Dedifferentiated amniotic fluid mesenchymal stem cell (primary cell): ENCODE measurements at regions not wholly inside any gene's neighbourhood (a gene's known extent, or its start where the extent isn't known, plus 50 kb on each side); places are given as distances from the start of the nearest gene placed in this dataset.

Source experiments
- DNase-seq: peaks from one replicate; pipeline ENCODE4 v3.0.0-alpha.2; 2016; ENCODE audit errors: extremely low spot score

DNA sequence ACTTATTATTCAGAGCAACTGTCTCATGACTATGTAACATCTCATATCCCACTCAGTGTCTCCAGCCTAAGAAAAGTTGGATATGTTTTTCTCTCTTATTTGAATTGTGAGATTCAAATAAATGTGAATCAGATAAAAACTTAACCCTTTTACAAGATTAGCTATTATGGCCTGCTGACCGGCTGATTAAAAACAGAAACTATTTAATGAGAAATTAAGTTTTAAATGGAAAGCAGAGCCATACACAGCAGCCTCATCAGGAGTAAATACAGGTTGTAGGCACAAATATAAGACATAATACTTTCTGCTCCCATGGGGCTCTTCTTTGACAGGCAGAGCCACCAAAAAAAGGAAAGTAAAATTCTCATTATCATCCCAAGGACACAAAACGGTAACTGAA lies 307.0 kb upstream of the PRMT6 start:
- no peak for DNase-seq

DNA sequence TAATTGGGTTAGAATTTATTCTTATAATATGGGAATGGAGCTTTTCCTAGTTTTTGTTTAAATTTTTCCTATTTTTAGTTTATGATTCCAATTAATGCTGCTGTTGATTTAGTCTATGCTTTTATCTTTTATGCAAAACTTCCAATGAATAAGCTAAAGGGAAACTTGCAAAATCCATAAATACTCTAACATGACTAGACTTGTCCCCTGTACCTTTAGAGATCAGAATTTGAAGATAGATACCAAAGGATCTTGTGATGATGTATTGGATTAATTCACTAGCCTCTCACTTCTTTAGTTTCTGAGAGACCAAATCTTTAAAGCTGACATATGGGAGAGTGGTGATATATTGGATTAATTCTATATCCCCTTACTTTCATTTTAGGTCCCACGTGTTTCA lies 306.6 kb upstream of the PRMT6 start:
- no peak for DNase-seq

DNA sequence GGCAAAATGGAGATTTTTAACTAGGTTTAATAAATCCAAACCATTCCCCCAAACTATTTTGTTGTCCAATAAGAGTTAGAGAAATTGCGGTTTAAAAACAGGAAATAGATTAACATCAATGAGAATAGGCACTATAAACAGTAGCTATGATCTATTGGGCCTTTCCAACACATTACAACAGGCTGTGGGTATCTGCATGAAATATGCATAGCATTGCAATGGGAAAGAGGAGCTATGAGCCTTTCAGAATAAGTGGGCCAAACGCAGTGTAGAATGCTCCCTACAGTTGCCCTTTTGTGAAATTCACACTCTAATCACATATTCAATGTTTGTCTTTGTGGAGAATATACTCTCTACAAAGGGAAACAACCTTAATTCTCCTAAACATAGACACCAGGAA lies 305.5 kb upstream of the PRMT6 start:
- no peak for DNase-seq

DNA sequence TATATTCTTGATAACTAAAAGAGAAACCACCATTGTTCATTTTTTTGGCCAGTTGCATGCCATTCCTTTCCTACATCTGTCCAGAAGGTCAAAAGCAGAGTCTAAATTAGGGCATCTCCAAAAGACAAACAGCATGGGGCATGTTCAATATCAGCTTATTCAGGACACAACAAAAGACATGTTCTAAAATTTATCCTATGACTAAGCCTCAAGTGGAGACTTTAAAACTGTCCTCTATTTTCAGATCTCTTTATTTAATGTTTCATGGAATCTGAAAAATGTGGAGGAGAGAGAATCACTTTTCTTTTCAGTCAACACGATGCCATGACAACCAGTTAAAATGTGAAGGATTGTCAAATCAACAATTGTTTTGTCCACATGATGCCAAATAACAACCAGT lies 303.4 kb upstream of the PRMT6 start:
- no peak for DNase-seq

DNA sequence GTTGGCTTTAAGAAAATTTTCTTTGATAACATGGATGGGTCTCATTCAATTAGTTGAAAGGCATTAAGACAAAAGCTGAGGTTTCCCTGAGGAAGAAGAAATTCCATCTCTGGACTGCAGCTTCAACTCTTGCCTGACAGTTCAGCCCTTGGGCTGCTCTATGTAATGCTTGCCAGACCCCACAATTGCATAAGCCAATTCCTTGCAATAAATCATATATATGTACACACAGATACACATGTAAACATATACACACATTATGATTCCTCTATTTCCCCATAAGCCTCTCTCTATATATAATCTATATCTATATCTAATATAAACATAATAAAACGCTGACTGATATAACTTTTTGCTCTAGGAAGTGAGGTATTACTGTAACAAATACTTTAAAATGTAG lies 301.5 kb upstream of the PRMT6 start:
- DNase-seq: no peak

DNA sequence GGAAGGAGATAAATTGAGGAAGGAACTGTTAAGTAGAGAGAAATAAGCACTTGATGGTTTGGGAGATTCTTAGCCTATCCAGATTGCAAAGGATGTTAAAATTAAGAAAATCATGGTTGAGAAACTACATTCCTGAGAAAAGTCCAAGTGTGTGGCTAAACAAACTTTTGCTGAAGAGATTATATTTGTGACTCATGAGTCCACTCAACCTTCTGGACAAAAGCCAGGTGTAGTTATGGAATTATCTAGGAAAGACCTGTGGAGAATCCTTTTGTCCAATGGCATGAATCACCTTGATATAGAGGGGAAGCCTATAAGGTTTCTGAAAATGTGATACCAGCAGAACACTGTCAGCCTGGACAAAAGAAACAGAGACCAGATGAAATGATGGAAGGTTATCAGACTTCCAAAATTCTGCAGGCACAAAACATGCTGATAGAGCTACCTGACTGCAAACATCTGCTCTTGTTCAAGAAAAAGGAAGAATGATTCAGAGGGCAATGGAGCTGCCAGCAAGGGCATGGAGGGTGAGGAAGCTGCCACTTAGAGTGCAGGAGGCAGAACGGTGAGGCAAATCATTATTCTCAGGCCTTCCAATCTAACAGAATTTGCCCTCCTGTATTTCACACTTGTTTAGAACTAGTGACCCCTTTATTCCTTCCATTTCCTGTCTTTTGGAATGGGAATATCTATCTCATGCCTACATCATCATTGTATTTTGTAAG lies 300.6 kb upstream of the PRMT6 start:
- DNase-seq: peak; percentile 47

DNA sequence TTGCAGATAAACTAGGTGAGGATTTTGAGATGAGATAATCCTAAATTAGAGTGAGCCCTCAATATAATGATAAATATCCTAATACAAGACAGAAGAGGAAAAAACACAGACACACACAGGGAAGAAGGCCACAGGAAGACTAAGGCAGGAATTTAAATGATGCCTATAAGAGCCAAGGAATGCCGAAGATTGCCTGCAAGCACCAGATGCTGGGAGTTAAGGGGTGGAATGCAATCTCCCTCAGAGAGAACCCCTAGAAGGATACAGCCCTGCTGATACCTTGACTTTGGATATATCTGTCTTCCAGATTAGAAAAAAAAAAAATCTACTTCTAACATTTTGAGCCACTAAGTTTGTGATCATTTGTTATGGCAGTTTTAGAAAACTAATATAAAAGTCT lies 299.7 kb upstream of the PRMT6 start:
- no peak for DNase-seq

DNA sequence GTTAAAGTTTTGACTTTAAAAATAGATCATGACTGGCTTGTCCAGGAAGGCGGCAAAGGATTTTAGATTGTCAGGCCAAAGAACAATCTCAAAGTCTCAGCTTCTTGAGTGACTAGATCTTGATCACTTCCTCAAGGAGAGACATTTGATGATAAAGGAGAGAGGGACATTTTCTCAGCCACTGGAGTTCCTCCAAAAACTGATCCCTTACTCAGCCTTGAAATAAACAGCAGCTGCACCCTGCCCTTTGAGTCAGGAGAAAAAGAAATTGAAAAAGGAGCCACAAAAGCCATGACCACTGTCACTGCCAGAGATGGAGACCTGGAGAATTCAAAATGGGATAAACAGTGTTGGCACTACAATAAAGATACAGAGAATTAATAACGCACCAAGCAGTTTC lies 288.4 kb upstream of the PRMT6 start:
- DNase-seq: no peak

DNA sequence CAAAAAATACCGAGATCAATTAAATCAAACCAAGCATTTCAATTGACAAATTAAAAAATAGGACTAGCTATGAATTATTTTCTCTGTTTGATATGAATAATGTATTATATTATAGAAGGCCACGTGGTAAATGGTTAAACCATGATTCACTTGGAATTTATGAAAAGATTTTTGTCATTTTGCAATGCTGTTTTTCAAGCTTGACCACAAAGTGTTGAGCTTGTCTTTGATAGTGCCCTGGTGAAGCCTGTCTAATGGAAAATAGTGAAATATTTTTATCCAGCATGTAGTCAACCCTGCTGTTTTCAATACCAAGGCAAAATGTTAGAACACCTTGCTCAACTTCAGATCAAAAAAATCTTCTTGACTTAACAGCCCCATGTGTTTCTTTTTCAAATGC lies 288.0 kb upstream of the PRMT6 start:
- DNase-seq: peak; percentile 36

DNA sequence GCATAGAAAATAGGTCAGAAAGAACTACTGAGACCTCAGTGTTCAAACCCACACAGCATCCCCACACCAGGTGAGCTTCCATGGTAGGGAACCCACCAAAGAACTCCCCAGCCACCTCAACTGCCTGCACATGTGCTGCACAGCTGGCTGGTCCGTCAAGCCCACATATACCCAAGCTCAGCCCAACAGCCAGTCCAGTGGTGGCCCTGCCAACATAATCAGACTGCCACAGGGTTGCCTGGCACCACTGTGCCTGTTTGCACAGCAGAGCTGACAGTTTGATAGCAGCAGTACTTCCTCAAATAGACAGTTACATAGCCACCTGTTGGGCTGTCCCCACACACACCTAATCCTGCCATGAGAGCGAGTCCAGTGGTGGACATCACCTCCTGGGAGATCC lies 283.3 kb upstream of the PRMT6 start:
- no peak for DNase-seq

DNA sequence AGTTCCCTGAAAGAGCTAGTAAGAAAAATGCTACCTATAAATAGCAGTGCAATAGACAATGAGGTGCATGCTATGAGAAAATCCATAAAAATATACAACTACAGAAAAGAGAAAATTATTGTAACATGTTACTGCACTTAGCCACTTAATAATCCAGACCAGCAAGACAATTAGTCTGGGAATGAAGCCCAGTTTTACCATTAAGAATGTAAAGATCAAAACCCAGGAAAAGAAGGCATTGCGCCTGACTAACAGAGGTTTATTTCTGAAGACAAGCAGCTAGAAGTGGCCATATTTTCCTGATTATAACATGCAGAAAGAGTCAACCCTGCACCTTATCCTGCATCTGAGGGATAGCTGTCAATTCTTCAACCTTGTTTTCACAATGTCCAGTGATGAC lies 276.4 kb upstream of the PRMT6 start:
- no peak for DNase-seq

DNA sequence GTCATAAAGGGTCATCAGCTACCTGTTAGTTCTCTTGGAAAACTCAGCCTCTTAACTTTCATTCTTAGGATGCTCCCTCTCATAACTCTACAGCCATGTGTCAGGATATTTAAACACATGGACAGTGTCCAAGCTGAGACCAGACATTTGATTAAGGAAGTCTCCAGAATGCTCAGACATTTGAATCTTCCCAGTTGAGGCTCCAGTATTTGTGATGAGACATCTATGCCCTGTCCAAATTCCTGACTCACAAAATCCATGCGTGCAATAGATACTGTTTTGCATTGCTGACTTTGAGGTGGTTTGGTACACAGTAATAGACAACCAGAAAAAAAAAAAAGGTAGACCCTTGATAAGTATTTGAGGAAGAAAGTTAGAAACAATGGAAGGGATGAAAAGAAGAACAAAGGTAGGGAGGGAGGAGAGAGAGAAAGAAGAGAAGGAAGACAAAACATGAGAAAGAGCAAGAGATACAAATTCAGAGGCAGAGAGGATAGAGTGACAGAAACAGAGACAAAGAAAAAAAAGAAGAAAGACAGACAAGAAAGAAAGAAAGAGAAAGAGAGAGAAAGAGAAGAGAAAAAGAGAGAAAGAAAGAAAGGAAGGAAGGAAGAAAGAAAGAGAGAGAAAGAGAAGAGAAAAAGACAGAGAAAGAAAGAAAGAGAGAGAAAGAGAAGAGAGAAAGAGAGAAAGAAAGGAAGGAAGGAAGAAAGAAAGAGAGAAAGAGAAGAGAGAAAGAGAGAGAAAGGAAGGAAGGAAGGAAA lies 275.5 kb upstream of the PRMT6 start:
- no peak for DNase-seq

DNA sequence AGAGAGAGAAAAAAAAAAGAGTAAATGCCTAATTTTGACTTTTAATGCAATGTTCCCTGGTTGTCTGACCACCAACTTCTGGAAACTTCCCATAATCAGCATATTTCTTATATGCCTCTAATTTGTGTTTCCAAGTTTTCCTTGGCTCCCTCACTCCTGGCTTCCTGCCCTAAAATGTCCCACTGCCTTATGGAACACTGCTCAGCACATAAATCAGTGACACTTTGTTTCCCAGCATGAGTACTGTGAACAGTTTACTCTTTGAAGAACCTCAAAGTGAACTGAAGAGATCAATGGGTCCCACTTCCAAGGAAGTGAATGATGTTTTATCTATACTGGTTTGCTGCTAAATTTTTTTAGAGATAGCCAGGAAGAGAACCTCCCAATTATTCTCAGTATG lies 271.3 kb upstream of the PRMT6 start:
- DNase-seq: no peak

DNA sequence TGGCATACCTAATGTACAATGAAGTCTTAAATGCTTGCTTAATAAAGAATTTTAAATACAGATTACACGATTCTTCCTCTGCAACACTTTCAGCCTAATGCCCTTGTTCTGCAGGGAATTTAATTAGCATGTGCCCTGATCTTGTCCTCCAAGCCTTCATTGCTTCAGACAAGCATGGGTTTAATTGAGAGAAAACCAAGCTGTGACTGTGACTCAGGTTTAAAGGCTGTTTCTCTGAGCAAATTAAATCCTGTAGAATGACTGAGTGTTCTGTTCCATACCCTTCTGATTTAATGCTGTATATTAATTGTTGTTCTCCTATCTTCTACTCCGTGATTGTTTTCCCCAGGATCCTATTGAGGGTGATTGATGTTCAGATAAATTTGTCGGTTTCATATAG lies 269.0 kb upstream of the PRMT6 start:
- DNase-seq: no peak

DNA sequence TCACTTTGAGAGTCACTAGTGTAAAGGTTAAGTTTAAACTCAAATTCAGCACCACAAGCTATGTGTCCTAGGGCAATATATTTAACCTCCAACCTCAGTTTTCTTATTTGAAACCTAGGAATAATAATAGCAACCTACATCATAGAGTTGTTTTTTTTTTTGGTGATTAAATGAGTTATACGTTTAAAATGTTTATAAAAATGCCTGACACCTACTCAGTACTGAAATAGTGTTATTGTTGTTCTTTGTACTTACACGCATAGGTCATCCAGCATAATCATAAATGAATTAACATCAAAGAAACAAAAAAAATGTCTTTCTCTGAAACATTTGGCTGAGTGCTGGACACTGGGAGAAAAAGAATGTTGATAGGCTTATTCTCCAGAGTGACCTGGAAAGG lies 266.8 kb upstream of the PRMT6 start:
- DNase-seq: no peak

DNA sequence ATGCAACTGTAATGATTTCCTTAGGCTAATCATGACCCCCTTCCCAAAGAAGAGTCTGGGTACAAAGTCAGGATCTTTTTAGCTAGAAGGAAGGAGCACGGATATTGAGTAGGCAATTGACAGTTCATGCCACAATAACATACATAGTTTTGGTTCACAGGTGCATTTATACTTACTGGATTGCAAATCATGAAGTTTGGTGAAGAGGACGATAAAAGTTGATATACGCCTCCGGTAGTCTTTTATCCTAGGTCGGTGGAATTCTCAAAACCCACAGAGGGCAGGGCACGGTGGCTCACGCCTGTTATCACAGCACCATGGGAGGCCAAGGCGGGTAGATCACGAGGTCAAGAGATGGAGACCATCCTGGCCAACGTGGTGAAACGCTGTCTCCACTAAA lies 265.4 kb upstream of the PRMT6 start:
- DNase-seq: no peak

DNA sequence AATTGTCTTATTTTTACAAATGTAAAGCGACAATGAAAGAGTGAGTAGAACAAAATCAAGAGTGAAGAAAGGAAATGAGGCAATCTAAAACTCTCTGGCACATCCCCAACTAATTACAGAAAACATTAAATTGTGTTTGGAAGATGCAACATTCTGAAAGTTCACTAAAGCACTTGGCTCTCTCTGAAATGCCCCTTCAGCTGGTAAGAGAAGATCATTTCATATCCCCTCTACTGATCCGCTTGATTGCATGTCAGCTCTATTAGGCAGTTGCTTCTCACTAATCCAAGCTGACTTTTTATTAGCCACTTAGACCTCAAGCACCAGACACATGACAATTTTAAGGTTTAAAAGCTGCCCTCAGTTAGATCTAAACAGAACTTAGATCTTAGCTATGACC lies 262.8 kb upstream of the PRMT6 start:
- no peak for DNase-seq

DNA sequence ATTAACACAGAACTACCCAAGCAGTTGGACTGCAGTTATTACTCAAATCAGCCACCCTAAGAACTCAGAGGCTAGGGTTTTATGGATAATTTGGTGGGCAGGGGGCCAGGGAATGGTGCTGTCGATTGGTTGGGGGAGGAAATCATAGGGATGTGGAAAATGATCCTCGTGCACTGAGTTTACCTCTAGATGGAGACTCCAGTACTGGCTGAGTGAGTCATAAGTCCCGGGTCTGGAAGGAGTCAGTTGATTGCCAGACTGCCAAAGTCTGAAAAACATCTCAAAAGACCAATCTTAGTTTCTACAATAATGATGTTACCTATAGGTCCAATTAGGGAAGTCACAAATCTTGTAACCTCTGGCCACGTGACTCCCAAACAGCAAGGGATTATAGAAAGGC lies 257.5 kb upstream of the PRMT6 start:
- no peak for DNase-seq

DNA sequence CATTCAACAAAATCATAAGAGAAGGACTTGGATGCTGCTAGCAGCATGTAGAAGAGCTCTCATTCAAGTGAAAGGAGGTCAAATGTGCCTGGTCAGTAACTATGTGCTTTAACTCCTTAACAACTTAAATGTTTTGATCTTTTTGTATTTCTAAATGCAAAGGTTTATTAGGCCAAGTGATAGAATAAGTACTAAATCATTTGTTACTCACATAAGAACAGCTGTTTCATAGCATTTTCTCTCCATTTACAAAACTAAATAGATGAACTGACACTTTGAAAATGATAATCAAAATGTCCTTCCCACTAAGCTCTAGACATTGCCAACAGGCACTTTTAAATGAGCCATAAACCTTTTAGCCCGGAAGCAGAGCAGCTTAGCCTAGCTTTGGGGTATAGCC lies 254.3 kb upstream of the PRMT6 start:
- no peak for DNase-seq

DNA sequence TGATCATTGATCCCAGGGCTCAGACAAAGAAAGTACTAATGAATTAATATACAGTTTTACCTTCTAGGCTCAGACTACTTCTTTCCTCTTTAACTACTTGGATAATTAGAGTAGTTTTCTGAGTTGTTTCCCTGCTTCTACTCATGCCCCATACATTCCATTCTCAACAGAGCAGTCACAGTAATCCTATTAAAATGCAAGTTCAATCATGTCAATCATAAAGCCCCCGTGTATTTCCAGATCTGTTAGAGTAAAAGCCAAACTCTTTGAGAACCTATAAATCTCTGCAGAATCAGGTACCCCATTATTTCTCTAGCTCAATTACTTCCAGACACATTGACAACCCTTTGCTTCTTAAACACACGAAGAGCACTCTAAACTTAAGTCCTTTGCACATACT lies 242.1 kb upstream of the PRMT6 start:
- no peak for DNase-seq

DNA sequence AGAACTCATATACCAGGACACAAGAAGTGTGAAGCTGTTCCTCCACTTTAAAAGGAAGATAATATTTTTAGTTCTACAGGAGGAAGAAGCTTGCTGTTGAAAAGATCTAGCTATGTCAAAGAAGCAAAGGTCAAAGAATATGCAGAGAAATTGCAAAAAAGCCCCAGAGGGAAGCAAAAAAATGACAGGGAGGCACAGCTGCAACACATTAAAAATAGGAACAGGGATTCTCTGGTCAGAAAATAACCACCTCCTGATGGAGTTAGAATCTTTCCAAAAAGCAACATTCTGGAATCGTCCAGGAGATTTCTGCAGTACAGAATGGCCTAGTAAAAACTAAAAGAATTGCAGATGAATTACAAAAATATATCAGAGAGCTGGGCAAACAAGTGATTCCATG lies 238.9 kb upstream of the PRMT6 start:
- no peak for DNase-seq

DNA sequence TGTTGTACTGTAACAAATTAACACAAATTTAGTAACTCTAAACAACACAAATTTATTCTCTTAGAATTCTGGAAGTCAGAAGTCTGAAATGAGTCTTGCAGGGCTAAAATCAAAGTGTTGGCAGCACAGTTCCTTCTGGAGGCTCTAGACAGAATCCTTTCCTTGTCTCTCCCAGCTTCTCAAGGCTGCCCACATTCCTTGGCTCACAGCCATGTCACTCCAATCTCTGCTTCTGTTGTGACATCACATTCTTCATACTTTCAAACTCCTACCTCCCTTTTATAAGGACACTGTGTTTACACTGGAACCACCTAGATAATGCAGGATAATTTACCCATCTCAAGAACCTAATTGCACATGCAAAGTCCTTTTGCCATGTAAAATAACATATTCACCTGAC lies 225.0 kb upstream of the PRMT6 start:
- DNase-seq: no peak

DNA sequence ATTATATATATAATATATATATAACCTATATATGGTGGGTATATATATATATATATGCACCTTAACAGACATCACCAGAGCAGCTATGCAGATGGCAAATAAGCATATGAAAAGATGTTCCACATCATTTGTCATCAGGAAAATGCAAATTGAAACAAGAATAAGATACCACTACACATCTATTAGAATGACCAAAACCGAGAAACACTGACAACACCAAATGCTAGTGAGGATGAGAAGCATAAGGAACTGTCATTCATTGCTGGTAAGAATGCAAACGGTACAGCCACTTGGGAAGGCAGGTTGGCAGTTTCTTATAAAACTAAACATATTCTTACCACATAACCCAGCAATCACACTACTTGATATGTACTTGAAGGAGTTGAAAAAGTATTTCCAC lies 219.8 kb upstream of the PRMT6 start:
- no peak for DNase-seq

DNA sequence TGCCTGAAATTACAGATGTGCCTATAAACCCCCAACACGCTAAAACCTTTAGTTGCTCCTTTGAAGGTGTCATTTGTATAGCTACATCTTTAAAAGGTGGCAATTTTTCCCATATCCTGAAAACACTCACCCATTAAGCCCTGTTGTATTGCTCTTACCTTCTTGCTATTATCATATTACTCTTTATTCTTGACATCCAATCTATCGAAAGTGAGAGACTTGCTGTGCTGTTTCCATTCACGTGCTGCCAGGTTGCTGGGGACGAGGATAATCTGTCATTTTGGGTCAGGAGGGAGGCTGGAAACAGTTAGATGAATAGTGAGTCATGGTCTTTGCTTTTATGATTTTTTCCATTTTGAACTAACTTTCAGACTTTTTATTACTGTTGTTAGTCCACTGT lies 213.0 kb upstream of the PRMT6 start:
- no peak for DNase-seq
